T-helper 2 cell treated with Interferon-gamma antibody and Interleukin-4, amounts not matched to agents 5 μg/mL and 100 μg/mL, for 36 hours (primary cell): ENCODE measurements at regions not wholly inside any gene's neighbourhood (a gene's known extent, or its start where the extent isn't known, plus 50 kb on each side); places are given as distances from the start of the nearest gene placed in this dataset.

ENCODE experiments used
- DNase-seq: peaks from one replicate; pipeline ENCODE4 v3.0.0; 2021; ENCODE audit warnings: low spot score
- H3K27ac Mint-ChIP-seq: one replicate; pipeline ENCODE4 v1.8.0; 2021; ENCODE audit warnings: mild to moderate bottlenecking, mixed read lengths
- H3K27me3 Mint-ChIP-seq: one replicate; pipeline ENCODE4 v1.8.0; 2021; ENCODE audit warnings: low read depth, mixed read lengths
- H3K36me3 Mint-ChIP-seq: one replicate; pipeline ENCODE4 v1.8.0; 2021; ENCODE audit warnings: low read depth, mixed read lengths
- H3K4me1 Mint-ChIP-seq: one replicate; pipeline ENCODE4 v1.8.0; 2021; ENCODE audit warnings: low read depth, mixed read lengths
- H3K4me3 Mint-ChIP-seq: one replicate; pipeline ENCODE4 v1.8.0; 2022; ENCODE audit warnings: mild to moderate bottlenecking, moderate library complexity, mixed read lengths
- H3K9me3 Mint-ChIP-seq: one replicate; pipeline ENCODE4 v1.8.0; 2021; ENCODE audit warnings: mixed read lengths

DNA sequence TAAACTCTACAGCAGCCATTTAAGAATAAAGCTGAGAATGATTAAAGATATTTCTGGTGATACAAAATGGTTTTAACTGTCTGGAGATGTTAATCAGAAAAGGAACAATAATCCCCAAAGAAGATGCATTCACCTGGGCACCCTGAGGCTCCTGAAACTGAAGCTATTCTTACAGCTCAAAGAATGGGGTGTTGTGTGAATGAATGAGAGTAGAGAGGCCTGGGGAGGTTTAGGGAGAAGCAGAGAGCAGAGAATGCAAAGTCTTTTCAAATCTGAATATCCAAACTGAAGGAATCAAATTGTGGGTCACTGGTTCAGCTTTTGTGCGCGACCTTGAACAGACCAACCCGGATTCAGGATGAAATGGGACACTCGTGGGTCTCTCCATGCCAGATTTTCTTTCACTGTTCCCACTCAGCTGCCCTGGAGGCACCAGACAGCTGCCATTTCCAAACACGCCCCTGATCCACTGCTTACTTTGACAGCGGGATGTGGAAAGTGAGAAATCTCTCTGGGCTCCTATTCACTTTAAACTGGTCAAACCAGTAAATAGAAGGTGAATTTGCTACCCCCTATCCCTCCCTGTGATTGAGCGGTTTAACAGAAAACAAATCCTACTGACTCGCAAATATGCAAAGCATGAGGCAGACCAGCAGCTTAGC, 485.5 kb upstream of the THBS1 start:
- Mint-ChIP-seq H3K27ac (no peak overlapping the region), H3K36me3 (no peaks in the 10 kb centered on the region), H3K27me3 (peaks cover 3% of the 10 kb centered on the region), H3K9me3 (no peaks in the 10 kb centered on the region), H3K4me1 (no peaks in the 10 kb centered on the region), H3K4me3 (no peak overlapping the region)
- DNase-seq: no peak

DNA sequence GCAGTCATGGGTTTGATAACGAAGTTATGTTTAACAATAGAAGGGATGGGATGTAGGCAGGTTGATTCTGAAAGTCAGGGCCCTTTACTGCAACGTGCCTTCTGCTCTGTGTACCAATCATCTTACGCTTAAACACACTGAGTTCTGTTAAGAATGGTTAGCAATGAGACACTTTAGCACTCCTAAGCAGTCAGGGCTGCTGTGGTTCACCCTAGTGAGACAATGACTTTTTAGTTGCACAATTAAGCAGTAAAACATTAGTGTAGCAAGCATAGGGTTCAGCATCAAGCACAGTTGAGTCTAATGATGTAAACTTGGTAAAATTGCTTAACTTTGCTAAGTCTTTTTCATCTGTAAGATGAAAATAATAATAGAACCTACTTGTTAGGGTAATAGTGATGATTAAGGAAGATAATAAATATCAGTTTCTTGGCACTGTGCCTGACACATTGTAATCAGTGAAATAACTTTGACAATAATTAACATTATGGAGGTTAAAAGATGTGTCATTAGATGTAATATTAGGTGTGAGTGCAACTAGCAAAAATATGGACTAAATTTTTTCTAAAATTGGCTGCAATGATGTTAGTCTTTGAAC, 484.2 kb upstream of the THBS1 start:
- H3K36me3 Mint-ChIP-seq: no peaks in the 10 kb centered on the region
- H3K27ac Mint-ChIP-seq: no peak overlapping the region
- H3K4me1 Mint-ChIP-seq: no peaks in the 10 kb centered on the region
- H3K9me3 Mint-ChIP-seq: no peaks in the 10 kb centered on the region
- peaks cover 2% of the 10 kb centered on the region for H3K27me3 Mint-ChIP-seq
- no peak for DNase-seq
- no peak overlapping the region for H3K4me3 Mint-ChIP-seq

DNA sequence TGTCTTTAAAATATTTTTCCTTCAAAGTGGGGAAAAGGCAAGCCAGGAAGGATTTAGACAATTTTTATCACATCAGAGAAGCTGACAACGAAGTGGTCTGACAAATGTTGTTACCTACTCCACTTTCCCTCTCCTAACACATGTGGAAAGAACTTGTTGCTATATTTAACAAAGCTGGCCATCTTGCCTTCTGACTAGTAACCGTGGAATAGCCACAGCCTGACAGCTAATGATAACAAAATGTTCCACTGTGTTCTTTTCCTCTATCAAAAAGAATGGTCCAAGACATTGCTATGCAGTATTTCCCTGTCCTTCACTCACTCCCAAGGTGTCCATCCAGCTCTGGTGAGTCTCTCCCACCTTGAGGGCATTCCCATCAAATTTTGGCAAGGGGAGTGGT, 481.4 kb upstream of the THBS1 start:
- H3K4me3 Mint-ChIP-seq: no peak overlapping the region
- no peaks in the 10 kb centered on the region for H3K9me3 Mint-ChIP-seq
- H3K4me1 Mint-ChIP-seq: no peaks in the 10 kb centered on the region
- no peak overlapping the region for H3K27ac Mint-ChIP-seq
- DNase-seq: no peak
- no peaks in the 10 kb centered on the region for H3K36me3 Mint-ChIP-seq
- peaks cover 2% of the 10 kb centered on the region for H3K27me3 Mint-ChIP-seq

DNA sequence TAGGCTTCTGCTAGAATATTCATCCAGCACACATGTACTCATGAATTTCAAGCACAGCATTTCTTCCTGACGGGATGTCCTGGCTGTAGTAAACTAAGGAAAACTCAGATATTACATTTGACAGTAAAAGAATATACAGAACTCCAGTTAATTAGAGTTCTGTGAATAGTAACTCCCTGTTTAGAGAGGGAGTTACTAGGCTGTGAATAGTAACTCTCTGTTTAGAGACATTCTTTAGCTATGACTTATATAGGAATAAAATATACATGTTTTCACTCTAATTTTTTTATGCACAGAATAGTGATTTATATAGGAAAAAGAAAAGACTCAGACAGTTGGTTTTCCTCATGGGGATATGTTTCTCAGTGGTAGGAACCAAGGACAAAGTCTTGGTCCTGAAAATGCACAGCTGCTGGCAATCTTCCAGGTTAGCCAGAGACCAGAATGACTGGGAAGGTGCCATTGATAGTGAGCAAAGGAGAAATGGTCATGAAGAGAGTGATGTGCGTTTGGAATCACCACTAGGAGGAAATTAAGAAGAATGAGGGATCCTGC, 480.7 kb upstream of the THBS1 start:
- no peak for DNase-seq
- Mint-ChIP-seq H3K27ac (no peak overlapping the region), H3K4me3 (no peak overlapping the region), H3K36me3 (no peaks in the 10 kb centered on the region), H3K9me3 (no peaks in the 10 kb centered on the region), H3K4me1 (no peaks in the 10 kb centered on the region), H3K27me3 (peaks cover 2% of the 10 kb centered on the region)

DNA sequence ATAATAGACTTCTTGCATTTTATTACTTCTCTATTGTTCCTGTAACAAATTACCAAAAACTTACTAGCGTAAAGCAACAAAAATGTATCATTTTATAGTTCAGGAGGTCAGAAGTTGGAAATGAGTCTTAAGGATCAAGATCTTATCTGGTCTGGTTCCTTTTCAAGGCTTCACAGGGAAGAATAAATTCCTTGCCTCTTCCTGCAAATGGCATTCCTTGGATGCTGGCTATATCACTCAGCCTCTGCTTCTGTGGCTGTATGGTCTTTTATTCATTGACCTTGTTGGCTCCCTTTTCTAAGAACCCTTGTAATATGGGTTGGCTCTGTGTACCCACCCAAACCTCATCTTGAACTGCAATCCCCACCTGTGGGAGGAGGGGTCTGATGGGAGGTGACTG, 478.4 kb upstream of the THBS1 start:
- Mint-ChIP-seq H3K4me1 (no peaks in the 10 kb centered on the region), H3K27me3 (peaks cover 5% of the 10 kb centered on the region), H3K4me3 (no peak overlapping the region), H3K27ac (no peak overlapping the region), H3K36me3 (no peaks in the 10 kb centered on the region), H3K9me3 (no peaks in the 10 kb centered on the region)
- no peak for DNase-seq

DNA sequence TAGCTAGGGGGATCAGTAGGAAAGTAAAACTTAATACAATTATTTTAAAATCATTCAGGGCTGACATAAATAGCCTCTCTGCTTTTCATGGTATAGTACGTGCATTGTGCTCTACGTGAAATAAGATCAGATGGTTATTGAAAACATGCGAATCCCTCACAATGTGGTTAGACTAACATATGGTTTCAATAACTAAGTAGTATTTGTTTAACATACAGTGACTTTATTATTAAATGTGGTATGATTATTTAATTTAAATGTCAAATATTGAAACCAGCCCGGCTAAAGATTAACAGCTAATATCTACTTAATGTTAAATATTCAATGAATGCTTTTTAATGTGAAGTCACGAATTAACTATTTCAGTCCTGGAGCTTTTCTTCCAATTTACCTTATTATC, 473.9 kb upstream of the THBS1 start:
- no peaks in the 10 kb centered on the region for H3K9me3 Mint-ChIP-seq
- H3K27me3 Mint-ChIP-seq: peaks cover 3% of the 10 kb centered on the region
- H3K4me1 Mint-ChIP-seq: no peaks in the 10 kb centered on the region
- H3K27ac Mint-ChIP-seq: no peak overlapping the region
- H3K36me3 Mint-ChIP-seq: no peaks in the 10 kb centered on the region
- no peak overlapping the region for H3K4me3 Mint-ChIP-seq
- no peak for DNase-seq

DNA sequence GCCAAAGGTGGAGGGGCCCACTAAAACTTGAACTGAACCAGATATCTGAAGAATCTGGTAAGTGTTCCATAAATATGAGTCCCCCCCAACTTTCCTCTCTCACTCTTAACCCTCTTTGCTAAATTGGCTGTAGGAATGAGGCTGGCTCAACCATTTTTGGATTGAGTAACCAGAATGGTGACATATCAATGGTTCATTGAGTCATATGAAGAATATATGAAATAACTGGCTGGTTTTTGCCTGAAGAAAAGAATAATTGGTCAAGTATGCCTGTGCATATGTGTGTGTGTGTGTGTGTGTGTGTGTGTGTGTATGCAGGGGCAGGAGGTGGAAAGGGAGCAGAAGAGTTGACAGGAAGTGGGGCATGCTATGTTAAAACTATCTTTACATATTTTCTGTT, 472.9 kb upstream of the THBS1 start:
- no peaks in the 10 kb centered on the region for H3K9me3 Mint-ChIP-seq
- DNase-seq: no peak
- no peaks in the 10 kb centered on the region for H3K4me1 Mint-ChIP-seq

DNA sequence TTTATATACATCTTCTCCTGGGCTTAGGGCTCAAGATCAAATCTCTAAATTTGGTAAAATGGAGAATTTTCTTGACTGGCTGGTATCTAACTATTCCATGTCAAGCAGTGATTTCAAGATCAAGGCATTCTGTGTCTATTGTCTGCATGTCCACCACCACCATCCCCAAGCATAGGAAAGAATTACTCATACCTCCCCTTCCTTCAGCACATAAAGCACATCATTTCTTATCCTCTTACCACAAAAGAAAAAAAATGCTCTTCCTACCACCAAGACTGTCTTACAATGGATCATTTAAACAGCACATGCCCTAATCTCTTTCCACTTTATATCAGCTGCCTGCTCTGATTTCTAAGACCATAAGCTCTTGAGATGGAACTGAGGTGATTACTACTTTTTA, 470.5 kb upstream of the THBS1 start:
- Mint-ChIP-seq H3K9me3 (no peaks in the 10 kb centered on the region), H3K4me1 (no peaks in the 10 kb centered on the region), H3K27me3 (peaks cover 3% of the 10 kb centered on the region), H3K27ac (no peak overlapping the region), H3K4me3 (no peak overlapping the region), H3K36me3 (no peaks in the 10 kb centered on the region)
- DNase-seq: no peak

More for the DNA sequence above, 472.9 kb upstream of the THBS1 start:
- no peaks in the 10 kb centered on the region for H3K36me3 Mint-ChIP-seq
- no peak overlapping the region for H3K27ac Mint-ChIP-seq
- H3K27me3 Mint-ChIP-seq: peaks cover 3% of the 10 kb centered on the region
- H3K4me3 Mint-ChIP-seq: no peak overlapping the region

DNA sequence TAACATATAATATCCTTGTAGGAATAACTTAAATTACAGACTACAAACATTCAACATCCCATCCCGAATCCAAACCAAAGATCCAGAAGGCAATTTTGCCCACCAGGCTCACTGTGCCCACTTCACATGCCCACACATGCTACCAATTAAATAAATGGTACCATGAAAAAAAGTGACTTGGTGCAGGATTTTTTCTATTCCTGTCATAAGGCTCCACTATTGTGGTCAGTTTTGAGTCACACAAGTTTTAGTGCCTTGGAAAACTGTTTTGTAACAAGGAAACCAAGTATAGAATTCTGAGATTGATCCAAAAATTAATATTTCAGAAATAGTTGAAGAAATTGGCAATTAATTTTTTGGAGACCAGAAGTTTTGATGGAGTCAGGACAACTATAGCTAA, 470.1 kb upstream of the THBS1 start:
- Mint-ChIP-seq H3K9me3 (no peaks in the 10 kb centered on the region), H3K36me3 (no peaks in the 10 kb centered on the region), H3K4me1 (no peaks in the 10 kb centered on the region), H3K27me3 (peaks cover 3% of the 10 kb centered on the region), H3K27ac (no peak overlapping the region), H3K4me3 (no peak overlapping the region)
- no peak for DNase-seq

DNA sequence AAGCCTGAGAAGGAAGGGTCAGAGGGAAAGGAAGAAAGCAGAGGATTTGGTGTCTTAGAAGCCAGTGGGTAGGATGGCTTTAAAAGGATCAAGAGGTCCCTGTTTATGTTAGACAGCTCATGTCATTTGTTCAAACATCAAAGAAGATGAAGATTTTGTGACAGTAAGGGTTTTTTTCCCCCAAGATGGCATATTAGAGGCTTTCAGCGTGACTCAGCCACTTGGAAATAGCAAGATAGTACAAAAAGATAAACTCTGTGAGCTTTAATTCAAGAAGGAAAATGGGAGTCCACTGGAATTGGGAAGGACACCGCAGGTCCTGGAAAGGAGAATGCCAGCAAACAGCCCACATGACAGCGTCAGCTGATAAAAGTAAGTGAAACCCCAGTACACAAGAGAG, 467.1 kb upstream of the THBS1 start:
- no peak overlapping the region for H3K4me3 Mint-ChIP-seq
- H3K4me1 Mint-ChIP-seq: no peaks in the 10 kb centered on the region
- no peak overlapping the region for H3K27ac Mint-ChIP-seq
- DNase-seq: no peak
- H3K9me3 Mint-ChIP-seq: peaks cover 4% of the 10 kb centered on the region
- peaks cover 11% of the 10 kb centered on the region for H3K27me3 Mint-ChIP-seq
- H3K36me3 Mint-ChIP-seq: no peaks in the 10 kb centered on the region

DNA sequence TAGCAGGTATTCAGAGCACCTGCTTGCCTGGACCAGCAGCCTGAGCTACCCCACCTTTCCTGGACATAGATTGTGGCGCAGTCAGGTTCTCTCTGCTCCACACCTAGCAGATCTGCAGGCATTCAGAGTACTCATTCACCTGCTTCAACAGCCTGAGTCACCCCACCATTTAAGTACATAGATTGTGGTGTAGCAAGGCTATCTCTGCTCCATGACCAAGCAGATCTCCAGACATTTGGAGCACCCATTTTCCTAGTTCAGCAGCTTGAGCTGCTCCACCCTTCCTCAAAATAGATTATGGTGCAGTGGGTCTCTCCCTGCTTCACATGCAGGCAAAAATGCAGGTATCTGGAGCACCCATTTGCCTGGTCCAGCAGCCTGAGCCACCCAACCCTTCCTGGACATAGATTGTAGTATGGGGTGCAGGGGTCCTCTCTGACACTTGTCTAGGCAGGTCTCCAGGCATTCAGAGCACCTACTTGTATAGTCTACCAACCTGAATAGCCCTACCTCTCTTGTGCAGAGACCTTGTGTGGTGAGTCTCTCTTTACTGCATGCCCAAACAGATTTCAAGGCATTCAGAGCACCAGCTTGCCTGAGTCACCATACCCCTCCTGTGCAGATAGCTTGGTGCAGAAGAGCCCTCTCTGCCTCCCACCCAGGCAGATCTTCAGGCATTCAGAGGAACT, 466.0 kb upstream of the THBS1 start:
- H3K27ac Mint-ChIP-seq: no peak overlapping the region
- H3K27me3 Mint-ChIP-seq: peaks cover 18% of the 10 kb centered on the region
- H3K36me3 Mint-ChIP-seq: no peaks in the 10 kb centered on the region
- H3K4me3 Mint-ChIP-seq: no peak overlapping the region
- H3K4me1 Mint-ChIP-seq: no peaks in the 10 kb centered on the region
- no peak for DNase-seq
- peaks cover 4% of the 10 kb centered on the region for H3K9me3 Mint-ChIP-seq

DNA sequence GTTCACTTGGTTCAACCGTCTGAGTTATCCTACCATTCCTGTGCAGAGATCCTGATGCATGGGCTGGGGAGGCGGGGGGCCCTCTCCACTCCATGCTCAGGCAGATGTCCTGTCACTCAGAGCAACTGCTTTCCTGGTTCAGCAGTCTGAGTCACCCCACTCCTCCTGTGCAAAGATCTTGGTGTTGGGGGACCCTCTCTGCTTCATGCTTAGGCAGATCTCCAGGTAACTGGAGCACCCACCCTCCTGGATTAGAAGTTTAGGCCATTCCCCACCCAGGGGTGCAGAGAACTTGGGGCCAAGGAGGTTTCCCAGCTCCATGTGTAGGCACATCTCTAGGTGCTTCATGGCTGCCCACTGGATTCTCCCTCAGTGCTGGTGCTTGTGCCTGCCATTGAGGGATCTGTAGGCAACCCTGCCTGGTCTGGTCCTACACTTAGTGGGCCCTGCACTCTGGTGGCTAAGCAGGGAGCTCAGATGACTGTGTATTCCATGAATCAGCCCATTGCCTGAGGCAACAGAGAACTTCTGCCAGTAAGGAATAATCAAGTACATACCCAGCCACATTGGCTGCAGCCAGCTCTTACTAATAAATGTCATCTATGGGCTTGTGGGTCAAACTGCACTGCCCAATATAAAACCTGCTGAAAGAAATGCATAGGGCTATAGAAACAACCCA, 465.4 kb upstream of the THBS1 start:
- Mint-ChIP-seq H3K4me1 (no peaks in the 10 kb centered on the region), H3K27ac (no peak overlapping the region), H3K27me3 (peaks cover 18% of the 10 kb centered on the region), H3K4me3 (no peak overlapping the region), H3K9me3 (peaks cover 4% of the 10 kb centered on the region), H3K36me3 (no peaks in the 10 kb centered on the region)
- DNase-seq: no peak

DNA sequence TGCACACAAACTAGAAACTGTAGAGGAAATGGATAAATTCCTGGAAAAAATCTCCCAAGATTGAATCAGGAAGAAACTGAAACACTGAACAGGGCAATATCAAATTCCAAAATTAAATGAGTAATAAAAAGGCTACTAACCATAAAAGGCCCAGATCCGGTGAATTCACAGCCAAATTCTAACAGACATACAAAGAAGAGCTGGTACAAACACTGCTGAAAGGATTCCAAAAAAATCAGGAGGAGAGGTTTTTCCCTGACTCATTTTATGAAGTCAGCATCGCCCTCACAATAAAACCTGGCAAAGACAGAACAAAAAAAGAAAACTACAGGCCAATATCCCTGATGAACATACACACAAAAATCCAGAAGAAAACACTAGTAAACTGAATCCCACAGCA, 462.4 kb upstream of the THBS1 start:
- Mint-ChIP-seq H3K27me3 (peaks cover 18% of the 10 kb centered on the region), H3K4me1 (no peaks in the 10 kb centered on the region), H3K9me3 (peaks cover 4% of the 10 kb centered on the region), H3K27ac (no peak overlapping the region), H3K4me3 (no peak overlapping the region), H3K36me3 (no peaks in the 10 kb centered on the region)
- DNase-seq: no peak

DNA sequence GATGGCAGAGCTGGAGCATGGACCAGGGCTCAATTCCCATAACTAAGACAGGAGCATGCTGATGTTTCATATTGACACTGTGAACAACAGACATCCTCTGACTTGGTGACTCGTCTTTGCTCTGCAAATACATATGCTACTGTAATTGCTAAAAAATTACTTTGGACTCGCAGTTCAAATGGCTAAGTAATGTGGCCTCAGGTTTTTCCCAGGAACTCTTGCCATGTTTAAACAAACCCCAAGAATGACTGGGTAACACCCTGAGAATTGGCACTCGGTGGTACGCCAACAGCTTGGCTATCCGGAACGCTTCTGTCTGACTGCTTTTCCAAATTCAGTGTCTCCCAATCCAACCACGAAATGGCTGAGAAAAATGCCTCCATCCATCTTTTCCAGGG, 456.7 kb upstream of the THBS1 start:
- Mint-ChIP-seq H3K4me1 (peaks cover 5% of the 10 kb centered on the region), H3K4me3 (no peak overlapping the region), H3K27me3 (peaks cover 7% of the 10 kb centered on the region)

More for the DNA sequence above, 456.7 kb upstream of the THBS1 start:
- DNase-seq: no peak
- no peaks in the 10 kb centered on the region for H3K9me3 Mint-ChIP-seq
- no peaks in the 10 kb centered on the region for H3K36me3 Mint-ChIP-seq
- no peak overlapping the region for H3K27ac Mint-ChIP-seq
